T47D (cell line): ENCODE measurements at regions not wholly inside any gene's neighbourhood (a gene's known extent, or its start where the extent isn't known, plus 50 kb on each side); places are given as distances from the start of the nearest gene placed in this dataset.
A peak's percentile ranks its signal among the peaks of the same experiment; 100 is the strongest.

Experiments used
- DNase-seq, 2 experiments: peaks; one replicate each; pipeline versions ENCODE4 v3.0.0 to v3.0.0-alpha.2; 2011 to 2012; ENCODE audit warnings: low read depth in 1 of 2, low spot score in 1 of 2
- JUND ChIP-seq: IDR thresholded peaks from 2 replicates; pipeline ENCODE4 v1.6.1; 2012; ENCODE audit warnings: low read depth
- in situ Hi-C: cut with HindIII; loops from 2 replicates; pipeline ENCODE4 v1.10.0; 2016; ENCODE audit warnings: low sequenced_read_pairs, low pct_unique_long_range_greater_than_20kb

- TF ChIP-seq JUND: no peak
- in situ Hi-C loops: no loop called here
- peak in 1 of 2 experiments; percentile 3 for DNase-seq
These were observed 133.0 kb upstream of the SEMA6D start for GRCh38 chr15:47584316-47584715.

GRCh38 chr15:47586653-47587224 is 130.6 kb upstream of the SEMA6D start:
- DNase-seq: peak in 1 of 2 experiments; percentile 18
- TF ChIP-seq JUND: no peak
- in situ Hi-C loops: no loop called here

GRCh38 chr15:47587940-47588802 is 129.1 kb upstream of the SEMA6D start:
- no peak for TF ChIP-seq JUND
- DNase-seq: no peak
- in situ Hi-C loops: no loop called here

DNA sequence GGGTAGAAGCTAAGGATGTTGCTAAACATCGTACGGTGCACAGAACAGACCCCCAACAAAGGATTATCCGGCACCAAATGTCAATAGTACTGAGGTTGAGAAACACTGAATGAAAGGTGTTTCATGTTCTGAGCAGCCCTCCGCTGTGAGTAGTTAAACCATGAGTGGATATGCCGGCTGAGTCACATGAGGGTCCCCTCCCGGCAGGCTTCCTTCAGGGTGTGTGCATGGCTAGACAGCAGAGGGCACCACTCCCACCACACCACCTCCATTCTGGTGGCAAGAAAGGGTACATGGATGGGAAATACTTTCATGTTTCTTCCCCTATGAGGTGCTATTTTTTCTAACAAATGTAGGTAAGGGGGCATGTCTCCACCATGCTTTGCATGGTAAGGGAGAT is 128.3 kb upstream of the SEMA6D start:
- TF ChIP-seq JUND: no peak
- DNase-seq: no peak
- in situ Hi-C loops: no loop called here

DNA sequence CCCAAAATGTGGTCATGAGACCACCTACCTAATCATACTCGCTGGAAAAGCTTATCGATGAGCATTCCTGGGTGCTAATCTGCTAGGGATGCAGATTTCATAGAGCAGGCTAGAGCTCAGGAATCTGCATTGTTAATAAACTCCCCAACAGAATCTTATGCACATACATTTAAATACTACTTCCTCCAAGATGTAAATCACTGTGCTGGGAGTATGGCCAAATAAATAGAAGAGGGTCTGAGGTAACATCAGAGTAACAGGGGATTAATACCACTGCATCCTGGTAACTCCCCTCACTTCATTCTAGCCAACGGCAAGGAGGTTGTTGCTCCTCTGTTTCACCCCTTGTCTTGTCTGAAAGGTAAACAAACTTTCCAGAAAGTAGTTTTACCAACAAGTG is 118.3 kb upstream of the SEMA6D start:
- no peak for TF ChIP-seq JUND
- no peak for DNase-seq
- in situ Hi-C loops: no loop called here

GRCh38 chr15:47599806-47600205 is 117.5 kb upstream of the SEMA6D start:
- DNase-seq: no peak
- no peak for TF ChIP-seq JUND
- in situ Hi-C loops: no loop called here

DNA sequence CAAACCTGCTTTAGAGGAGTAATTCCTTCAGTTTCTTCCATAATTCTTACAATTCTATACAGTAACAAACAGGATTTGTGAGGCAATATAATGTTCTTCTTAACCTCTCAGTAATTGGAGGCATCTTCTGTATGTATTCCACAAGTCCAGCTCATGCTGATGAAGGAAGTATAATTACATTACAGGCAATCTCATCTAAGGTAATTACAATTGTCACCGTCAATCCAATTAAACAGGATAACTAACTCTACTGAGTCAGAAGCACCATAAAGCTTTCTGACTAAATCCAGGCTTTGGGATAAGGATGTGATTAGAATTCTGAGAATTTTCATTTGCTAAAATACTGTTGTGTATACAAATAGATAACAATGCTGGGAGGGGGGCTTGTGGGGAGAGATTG is 115.2 kb upstream of the SEMA6D start:
- in situ Hi-C loops: no loop called here
- TF ChIP-seq JUND: no peak
- no peak for DNase-seq

DNA sequence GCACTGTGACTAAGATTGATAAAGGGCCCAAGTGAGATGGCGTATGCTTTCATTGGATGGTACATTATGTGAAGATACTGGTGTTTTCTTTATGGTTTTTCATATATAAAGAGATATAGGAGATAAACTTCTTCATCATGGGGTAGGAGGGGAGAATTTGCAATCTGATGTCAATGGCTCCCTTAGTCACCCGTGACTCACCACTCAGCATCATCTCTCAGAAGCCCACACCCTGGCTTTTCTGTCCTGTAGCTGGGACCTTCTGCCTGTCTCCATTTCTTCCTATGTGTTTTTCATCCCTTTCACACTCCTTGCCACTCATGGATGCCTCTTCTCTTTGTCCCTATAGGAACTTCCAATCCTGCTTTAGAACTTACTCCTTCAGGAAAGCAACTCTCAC is 114.3 kb upstream of the SEMA6D start:
- TF ChIP-seq JUND: no peak
- DNase-seq: no peak

GRCh38 chr15:47607695-47608094 is 109.6 kb upstream of the SEMA6D start:
- in situ Hi-C loops: no loop called here
- no peak for DNase-seq
- TF ChIP-seq JUND: no peak

More for the DNA sequence above, 114.3 kb upstream of the SEMA6D start:
- in situ Hi-C loops: no loop called here

DNA sequence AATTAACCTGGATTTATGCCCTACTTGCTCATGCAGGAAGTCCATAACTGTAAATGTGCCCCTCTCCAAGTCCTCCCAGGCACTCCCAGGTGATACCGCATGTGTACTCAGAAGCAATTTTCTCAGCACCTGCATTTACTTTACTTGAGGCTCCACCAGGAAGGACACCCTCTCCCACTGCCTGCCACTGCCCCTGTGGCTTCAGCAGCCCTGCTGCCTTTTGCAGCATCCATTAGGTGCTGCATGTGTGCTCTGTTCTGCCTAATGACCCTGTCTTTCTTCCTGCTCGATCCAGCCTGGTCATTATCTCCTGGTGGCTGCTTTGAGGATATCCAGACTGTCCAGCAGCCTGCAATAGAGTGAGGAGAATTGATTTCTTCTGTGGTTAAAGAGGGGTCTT is 107.6 kb upstream of the SEMA6D start:
- in situ Hi-C loops: no loop called here
- no peak for TF ChIP-seq JUND
- no peak for DNase-seq

- in situ Hi-C loops: no loop called here
- DNase-seq: peak in 1 of 2 experiments; percentile 19
- no peak for TF ChIP-seq JUND
These were observed 106.6 kb upstream of the SEMA6D start for GRCh38 chr15:47610736-47611135.

DNA sequence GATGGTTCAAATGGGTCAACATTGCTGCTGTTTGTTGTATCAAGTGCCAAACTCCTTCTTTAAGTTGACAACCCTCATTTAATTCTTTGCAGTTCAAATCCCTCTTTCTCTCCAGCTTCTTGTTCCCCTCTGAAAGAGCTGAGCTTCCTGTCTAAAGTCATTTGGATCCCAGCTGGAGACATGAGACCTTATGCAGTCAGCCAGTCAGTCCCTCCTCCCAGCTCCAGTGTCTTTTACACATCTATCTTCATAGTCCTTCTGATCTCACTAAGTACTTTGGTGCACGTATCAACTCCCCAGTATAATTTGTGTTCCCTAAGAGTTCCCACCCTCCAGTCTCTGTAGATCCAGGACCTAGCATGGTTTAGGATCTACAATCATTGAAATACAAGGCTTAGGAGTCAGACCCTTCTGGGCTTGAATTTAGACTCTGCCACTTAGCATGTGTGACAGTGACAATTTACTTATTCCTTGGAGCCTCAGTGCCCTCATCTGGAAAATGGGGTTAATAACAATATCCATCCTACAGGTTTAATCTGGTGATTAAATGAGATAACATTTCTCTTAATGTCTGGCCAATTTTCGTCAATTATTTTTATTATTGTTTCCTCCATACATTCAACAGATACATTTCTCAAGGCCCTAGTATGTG is 102.8 kb upstream of the SEMA6D start:
- DNase-seq: peak in 1 of 2 experiments; percentile 19
- in situ Hi-C loops: no loop called here
- TF ChIP-seq JUND: no peak

GRCh38 chr15:47616876-47617275 is 100.4 kb upstream of the SEMA6D start:
- in situ Hi-C loops: no loop called here
- TF ChIP-seq JUND: no peak

DNA sequence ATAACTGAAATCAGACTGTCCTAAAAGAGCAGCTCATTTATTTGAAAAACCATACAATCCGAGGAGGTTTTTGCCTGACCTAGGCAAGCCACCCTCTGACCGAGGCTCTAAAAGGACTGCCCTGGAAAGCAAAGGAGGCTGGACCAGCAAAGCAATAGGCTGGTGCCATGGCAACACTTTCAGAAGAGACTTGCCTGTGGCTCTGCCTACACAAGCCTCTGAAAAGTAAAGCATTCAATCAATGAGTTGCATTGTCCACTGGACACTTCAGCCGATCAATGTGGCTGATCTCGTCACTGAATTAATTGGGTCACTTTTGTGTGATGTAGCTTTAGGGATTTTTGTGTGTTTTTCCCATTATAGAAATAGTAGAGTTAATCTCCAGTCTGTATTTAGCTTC is 99.1 kb upstream of the SEMA6D start:
- no peak for TF ChIP-seq JUND
- in situ Hi-C loops: no loop called here

More at GRCh38 chr15:47616876-47617275, 100.4 kb upstream of the SEMA6D start:
- DNase-seq: peak; percentile 4 to 70

More for the DNA sequence above, 99.1 kb upstream of the SEMA6D start:
- DNase-seq: no peak
